Esophagus muscularis mucosa (tissue), 4 donors: ENCODE measurements at regions not wholly inside any gene's neighbourhood (a gene's known extent, or its start where the extent isn't known, plus 50 kb on each side); places are given as distances from the start of the nearest gene placed in this dataset.

Source experiments
- EP300 ChIP-seq: sonication (generic); formaldehyde crosslinking; IDR thresholded peaks from one replicate; pipeline ENCODE4 v1.6.1; 2017; ENCODE audit warnings: antibody characterized with exemption
- POLR2A ChIP-seq: fragments of 450-650 bp; IDR thresholded peaks from one replicate; pipeline ENCODE4 v1.6.1; 2017; ENCODE audit warnings: antibody characterized with exemption, moderate library complexity, mild to moderate bottlenecking, low read depth
- POLR2AphosphoS5 ChIP-seq, 2 donors: sonication (generic); formaldehyde crosslinking; IDR thresholded peaks; one replicate each; pipeline ENCODE4 v1.6.1; 2017; ENCODE audit warnings: antibody characterized with exemption in 2 of 2
- TF ChIP-seq, protein P1 (sequence below), 3 experiments: fragments of 200-600 bp in 2 of 3; fragments of 450-650 bp in 1 of 3; sonication (generic) in 2 of 3; IDR thresholded peaks; one replicate each; pipeline ENCODE4 v1.5.1; 2017 to 2019; ENCODE audit warnings: antibody characterized with exemption in 3 of 3, mild to moderate bottlenecking in 2 of 3, moderate library complexity in 1 of 3

DNA sequence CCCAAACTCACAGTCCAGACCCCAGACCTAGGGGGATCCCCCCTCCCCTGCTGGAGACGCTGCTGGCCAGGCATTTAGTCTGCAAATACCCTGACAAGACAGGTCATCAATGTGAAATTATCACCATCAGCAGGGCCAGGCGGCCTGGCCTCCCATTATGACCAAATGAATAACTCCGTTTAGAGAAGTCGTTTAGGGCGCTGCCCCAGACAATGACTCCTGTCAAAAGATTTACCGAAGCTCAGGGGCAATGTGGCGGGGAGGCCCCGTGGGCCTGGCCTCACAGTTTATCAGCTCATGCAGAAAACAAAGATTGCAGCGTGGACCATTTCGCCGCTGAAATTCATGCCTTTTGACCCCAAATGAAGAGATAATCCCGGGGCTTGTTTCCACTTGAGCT is 76.5 kb downstream of the HMX1 start:
- TF ChIP-seq POLR2A (no peak), EP300 (no peak), POLR2AphosphoS5 (IDR thresholded peaks at IDR 0.05) (no peak)
- TF ChIP-seq, protein P1, sequence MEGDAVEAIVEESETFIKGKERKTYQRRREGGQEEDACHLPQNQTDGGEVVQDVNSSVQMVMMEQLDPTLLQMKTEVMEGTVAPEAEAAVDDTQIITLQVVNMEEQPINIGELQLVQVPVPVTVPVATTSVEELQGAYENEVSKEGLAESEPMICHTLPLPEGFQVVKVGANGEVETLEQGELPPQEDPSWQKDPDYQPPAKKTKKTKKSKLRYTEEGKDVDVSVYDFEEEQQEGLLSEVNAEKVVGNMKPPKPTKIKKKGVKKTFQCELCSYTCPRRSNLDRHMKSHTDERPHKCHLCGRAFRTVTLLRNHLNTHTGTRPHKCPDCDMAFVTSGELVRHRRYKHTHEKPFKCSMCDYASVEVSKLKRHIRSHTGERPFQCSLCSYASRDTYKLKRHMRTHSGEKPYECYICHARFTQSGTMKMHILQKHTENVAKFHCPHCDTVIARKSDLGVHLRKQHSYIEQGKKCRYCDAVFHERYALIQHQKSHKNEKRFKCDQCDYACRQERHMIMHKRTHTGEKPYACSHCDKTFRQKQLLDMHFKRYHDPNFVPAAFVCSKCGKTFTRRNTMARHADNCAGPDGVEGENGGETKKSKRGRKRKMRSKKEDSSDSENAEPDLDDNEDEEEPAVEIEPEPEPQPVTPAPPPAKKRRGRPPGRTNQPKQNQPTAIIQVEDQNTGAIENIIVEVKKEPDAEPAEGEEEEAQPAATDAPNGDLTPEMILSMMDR (IDR thresholded peaks at IDR 0.05) = no peak
